HG03565 (cell line): ENCODE measurements at regions not wholly inside any gene's neighbourhood (a gene's known extent, or its start where the extent isn't known, plus 50 kb on each side); places are given as distances from the start of the nearest gene placed in this dataset.
"Not testable (repeated sequence)": the region's sequence is repeated elsewhere in the genome, so short reads cannot be mapped to it uniquely, and the experiment has no call there.

Experiments
- ATAC-seq: cut with Tn5 transposase; IDR thresholded peaks from one replicate; pipeline ENCODE4 v1.9.1; 2021; ENCODE audit warnings: mild to moderate bottlenecking, moderate library complexity; ENCODE audit not compliant: unreplicated experiment

GRCh38 chr1:221602830-221603229 is 139.1 kb downstream of the DUSP10 start:
- ATAC-seq, result no peak

- not testable (repeated sequence) for ATAC-seq
Observed at GRCh38 chr1:221604390-221604789, 137.5 kb downstream of the DUSP10 start.

- ATAC-seq, result no peak
Observed at GRCh38 chr1:221604948-221605347, 136.9 kb downstream of the DUSP10 start.

- no peak for ATAC-seq
Observed at GRCh38 chr1:221605569-221605968, 136.3 kb downstream of the DUSP10 start.

GRCh38 chr1:221606256-221606655 is 135.6 kb downstream of the DUSP10 start:
- ATAC-seq, result no peak

- ATAC-seq, result no peak
Observed at GRCh38 chr1:221608835-221609320, 133.0 kb downstream of the DUSP10 start.

- ATAC-seq, result no peak
Observed at GRCh38 chr1:221611656-221612046, 130.2 kb downstream of the DUSP10 start.

GRCh38 chr1:221612047-221612777 is 129.7 kb downstream of the DUSP10 start:
- ATAC-seq, result no peak

GRCh38 chr1:221620437-221621384 is 121.2 kb downstream of the DUSP10 start:
- ATAC-seq, result no peak

- no peak for ATAC-seq
Observed at GRCh38 chr1:221621683-221622082, 120.2 kb downstream of the DUSP10 start.

- no peak for ATAC-seq
Observed at GRCh38 chr1:221622389-221622788, 119.5 kb downstream of the DUSP10 start.

- ATAC-seq, result no peak
Observed at GRCh38 chr1:221625026-221625425, 116.9 kb downstream of the DUSP10 start.

- ATAC-seq, result no peak
Observed at GRCh38 chr1:221626041-221626440, 115.8 kb downstream of the DUSP10 start.

GRCh38 chr1:221630236-221630635 is 111.7 kb downstream of the DUSP10 start:
- no peak for ATAC-seq

- no peak for ATAC-seq
Observed at GRCh38 chr1:221631556-221631955, 110.3 kb downstream of the DUSP10 start.

- ATAC-seq, result no peak
Observed at GRCh38 chr1:221632072-221632471, 109.8 kb downstream of the DUSP10 start.

GRCh38 chr1:221633841-221634409 is 108.0 kb downstream of the DUSP10 start:
- no peak for ATAC-seq

GRCh38 chr1:221634606-221635005 is 107.3 kb downstream of the DUSP10 start:
- ATAC-seq, result no peak

GRCh38 chr1:221635305-221635704 is 106.6 kb downstream of the DUSP10 start:
- no peak for ATAC-seq

- ATAC-seq, result no peak
Observed at GRCh38 chr1:221636096-221636495, 105.8 kb downstream of the DUSP10 start.

- ATAC-seq, result no peak
Observed at GRCh38 chr1:221636967-221637366, 104.9 kb downstream of the DUSP10 start.
